Neural progenitor cell (in vitro differentiated cells): ENCODE measurements at regions not wholly inside any gene's neighbourhood (a gene's known extent, or its start where the extent isn't known, plus 50 kb on each side); places are given as distances from the start of the nearest gene placed in this dataset.

Experiments
- DNase-seq: peaks from one replicate; pipeline ENCODE4 v3.0.0-alpha.2; 2016; ENCODE audit warnings: low spot score
- H2AFZ ChIP-seq: fragments of 200-600 bp; sonication (generic); replicated peaks from 2 replicates; pipeline ENCODE4 v1.6.1; 2016; ENCODE audit warnings: antibody characterized with exemption
- H3F3A ChIP-seq: fragments of 200-600 bp; sonication (generic); 2 replicates; pipeline ENCODE4 v1.6.1; 2016; ENCODE audit warnings: antibody characterized with exemption, low read depth
- H3K27ac ChIP-seq: fragments of 200-600 bp; sonication (generic); 2 replicates; pipeline ENCODE4 v1.5.1; 2016; ENCODE audit warnings: mild to moderate bottlenecking
- H3K27me3 ChIP-seq: fragments of 200-600 bp; sonication (generic); 2 replicates; pipeline ENCODE4 v1.6.1; 2016; ENCODE audit warnings: mild to moderate bottlenecking, moderate library complexity
- H3K36me3 ChIP-seq: fragments of 200-600 bp; sonication (generic); 2 replicates; pipeline ENCODE4 v1.5.1; 2016
- H3K4me1 ChIP-seq: fragments of 200-600 bp; sonication (generic); 2 replicates; pipeline ENCODE4 v1.6.1; 2016; ENCODE audit warnings: mixed run types
- H3K4me2 ChIP-seq: fragments of 200-600 bp; sonication (generic); 2 replicates; pipeline ENCODE4 v1.6.1; 2016
- H3K4me3 ChIP-seq: fragments of 200-600 bp; sonication (generic); 2 replicates; pipeline ENCODE4 v1.5.1; 2016
- H3K79me2 ChIP-seq: fragments of 200-600 bp; sonication (generic); 2 replicates; pipeline ENCODE4 v1.6.1; 2016; ENCODE audit warnings: low read depth
- H3K9ac ChIP-seq: fragments of 200-600 bp; sonication (generic); 2 replicates; pipeline ENCODE4 v1.6.1; 2016
- H3K9me3 ChIP-seq: fragments of 200-600 bp; sonication (generic); 2 replicates; pipeline ENCODE4 v1.5.1; 2016; ENCODE audit warnings: low read depth
- H4K20me1 ChIP-seq: fragments of 200-600 bp; sonication (generic); 2 replicates; pipeline ENCODE4 v1.6.1; 2016; ENCODE audit warnings: low read depth
- H3K27ac Mint-ChIP-seq: 3 replicates; pipeline ENCODE4 v1.8.0; 2021; ENCODE audit warnings: mixed read lengths
- H3K27me3 Mint-ChIP-seq: 2 replicates; pipeline ENCODE4 v1.8.0; 2022; ENCODE audit warnings: low read depth, mild to moderate bottlenecking, inconsistent platforms, moderate library complexity, mixed read lengths; ENCODE audit not compliant: insufficient read depth
- H3K36me3 Mint-ChIP-seq: 3 replicates; pipeline ENCODE4 v1.8.0; 2021; ENCODE audit warnings: mixed read lengths
- H3K4me1 Mint-ChIP-seq: 3 replicates; pipeline ENCODE4 v1.8.0; 2021; ENCODE audit warnings: mixed read lengths
- H3K4me3 Mint-ChIP-seq: 3 replicates; pipeline ENCODE4 v1.8.0; 2021; ENCODE audit warnings: mild to moderate bottlenecking, moderate library complexity, mixed read lengths
- H3K9me3 Mint-ChIP-seq: 3 replicates; pipeline ENCODE4 v1.8.0; 2020; ENCODE audit warnings: mixed read lengths
- EZH2 ChIP-seq: fragments of 200-600 bp; sonication (generic); IDR thresholded peaks from 2 replicates; pipeline ENCODE4 v1.6.1; 2017; ENCODE audit warnings: antibody characterized with exemption, mild to moderate bottlenecking, moderate library complexity

DNA sequence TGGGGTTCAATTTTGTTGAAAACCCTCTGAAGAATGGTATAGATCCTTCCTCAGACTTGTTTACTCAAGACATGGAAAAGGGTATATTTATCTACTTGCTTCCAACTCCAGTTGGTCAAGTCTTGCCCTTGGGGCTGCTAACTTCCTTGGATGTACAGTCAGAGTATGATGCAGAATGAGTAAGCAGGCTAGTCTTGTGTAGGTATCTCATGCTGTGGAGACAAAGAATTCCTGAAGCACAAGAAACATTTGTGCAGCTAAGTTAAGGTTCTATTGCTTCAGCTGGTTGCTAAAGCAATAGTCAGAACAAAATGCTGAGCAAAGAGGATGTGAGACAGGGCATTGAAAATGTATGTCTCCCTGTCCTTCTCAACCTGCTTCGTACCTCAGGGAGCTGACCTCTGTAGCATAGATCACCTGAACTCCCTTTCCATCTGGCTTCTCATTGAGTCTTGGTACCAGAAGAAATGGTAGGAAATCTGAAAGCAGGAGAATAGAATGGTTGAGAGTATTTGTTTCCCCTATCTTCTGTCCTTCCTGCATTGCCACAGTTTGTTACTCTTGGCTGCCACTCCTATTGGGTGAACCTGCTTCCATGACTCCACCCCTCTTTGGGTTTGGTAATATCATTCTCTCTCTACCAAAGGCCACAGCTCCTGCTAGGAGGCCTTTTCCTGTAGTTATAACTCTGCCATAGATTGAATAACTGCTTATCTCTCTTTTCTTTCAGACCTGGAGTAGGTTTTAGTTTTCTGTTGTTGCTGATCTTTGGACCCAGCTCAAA, 346.0 kb downstream of the PHF14 start:
- no peak overlapping the region for H3K4me3 ChIP-seq
- H3K36me3 ChIP-seq: no peaks in the 10 kb centered on the region
- Mint-ChIP-seq H3K27me3 (peaks cover 3% of the 10 kb centered on the region), H3K4me3 (no peak overlapping the region), H3K27ac (no peak overlapping the region), H3K36me3 (no peaks in the 10 kb centered on the region), H3K9me3 (peaks cover 7% of the 10 kb centered on the region), H3K4me1 (peaks cover 18% of the 10 kb centered on the region)
- no peak for DNase-seq
- no peak overlapping the region for H2AFZ ChIP-seq
- no peaks in the 10 kb centered on the region for H3K9me3 ChIP-seq
- H3K9ac ChIP-seq: no peak overlapping the region
- H4K20me1 ChIP-seq: no peaks in the 10 kb centered on the region
- H3K79me2 ChIP-seq: no peaks in the 10 kb centered on the region
- H3K4me1 ChIP-seq: peaks cover 8% of the 10 kb centered on the region
- H3K27me3 ChIP-seq: no peaks in the 10 kb centered on the region
- H3K27ac ChIP-seq: no peak overlapping the region
- H3K4me2 ChIP-seq: no peak overlapping the region
- no peaks in the 10 kb centered on the region for H3F3A ChIP-seq
- TF ChIP-seq EZH2: no peak
